Panc1 (cell line): ENCODE measurements at regions not wholly inside any gene's neighbourhood (a gene's known extent, or its start where the extent isn't known, plus 50 kb on each side); places are given as distances from the start of the nearest gene placed in this dataset.
A peak's percentile ranks its signal among the peaks of the same experiment; 100 is the strongest.

Source experiments
- ATAC-seq: fragments of 200-7000 bp; cut with Tn5 transposase; 2 replicates; pipeline ENCODE4 v1.9.1; 2020; ENCODE audit warnings: mild to moderate bottlenecking, moderate library complexity
- BruUV-seq: library from RNA; stranded (reverse); fragments of 400-500 nt; replicated peaks from 2 replicates; lab custom pipeline; 2021; lab: Mats Ljungman, UMichigan
- CTCF ChIA-PET: fragments of 300-600 bp; sonication (Branson Sonifier 250); formaldehyde crosslinking; loops from one replicate; lab custom pipeline; 2022; ENCODE audit warnings: antibody characterized with exemption; lab: Charles Lee
- POLR2A ChIA-PET: fragments of 300-600 bp; sonication (Branson Sonifier 250); formaldehyde crosslinking; loops from one replicate; lab custom pipeline; 2022; ENCODE audit warnings: antibody characterized with exemption; lab: Charles Lee
- DNase-seq: peaks from one replicate; pipeline ENCODE4 v3.0.0-alpha.2; 2010; ENCODE audit warnings: low read depth, low spot score
- H3K27ac ChIP-seq: 2 replicates; pipeline ENCODE4 v1.5.1; 2011; ENCODE audit warnings: mild to moderate bottlenecking, low read length, inconsistent platforms
- H3K27me3 ChIP-seq: fragments of 200-500 bp; sonication (Bioruptor generic); 2 replicates; pipeline ENCODE4 v1.6.0; 2014; ENCODE audit warnings: low read length, inconsistent platforms; ENCODE audit not compliant: control insufficient read depth, insufficient read depth
- H3K36me3 ChIP-seq: fragments of 200-500 bp; sonication (Bioruptor generic); 2 replicates; pipeline ENCODE4 v1.5.1; 2014; ENCODE audit warnings: inconsistent platforms, mild to moderate bottlenecking, low read length, moderate library complexity; ENCODE audit not compliant: control insufficient read depth, insufficient read depth
- H3K4me1 ChIP-seq: 2 replicates; pipeline ENCODE4 v1.5.1; 2011; ENCODE audit warnings: inconsistent platforms, mild to moderate bottlenecking, low read length, moderate library complexity; ENCODE audit not compliant: control insufficient read depth, insufficient read depth
- H3K4me3 ChIP-seq, 2 experiments: 2 replicates each; pipeline ENCODE4 v1.5.1; 2011 to 2012; ENCODE audit warnings: low read depth in 2 of 2, low read length in 2 of 2, mild to moderate bottlenecking in 2 of 2, inconsistent platforms in 1 of 2, moderate library complexity in 1 of 2
- H3K9me3 ChIP-seq: fragments of 200-500 bp; sonication (Bioruptor generic); 2 replicates; pipeline ENCODE4 v1.5.1; 2014; ENCODE audit warnings: low read depth, mild to moderate bottlenecking, inconsistent platforms, low read length, moderate library complexity; ENCODE audit not compliant: control insufficient read depth, insufficient read depth
- POLR2AphosphoS5 ChIP-seq: IDR thresholded peaks from 2 replicates; pipeline ENCODE4 v1.6.1; 2012; ENCODE audit warnings: mild to moderate bottlenecking, low read depth, low read length, moderate library complexity
- SIN3A ChIP-seq: IDR thresholded peaks from 2 replicates; pipeline ENCODE4 v1.6.1; 2012; ENCODE audit warnings: low read depth, mild to moderate bottlenecking, low read length, moderate library complexity, borderline replicate concordance; ENCODE audit not compliant: insufficient read depth
- TCF7L2 ChIP-seq: IDR thresholded peaks from 2 replicates; pipeline ENCODE4 v1.6.1; 2011; ENCODE audit warnings: mild to moderate bottlenecking, low read depth, low read length, inconsistent platforms
- in situ Hi-C: cut with HindIII; loops from 2 replicates; pipeline ENCODE4 v1.10.0; 2016; ENCODE audit warnings: low sequenced_read_pairs, low pct_unique_long_range_greater_than_20kb
- intact Hi-C: fragments of 100-400 bp; cut with micrococcal nuclease; formaldehyde crosslinking; loops from one replicate; pipeline ENCODE4 v1.10.0; 2022; ENCODE audit not compliant: unreplicated experiment
- TF ChIP-seq, protein P1 (sequence below): fragments of 450-650 bp; IDR thresholded peaks from 2 replicates; pipeline ENCODE4 v1.5.1; 2017; ENCODE audit warnings: mild to moderate bottlenecking
- TF ChIP-seq, protein P2 (sequence below), 2 experiments: IDR thresholded peaks; 2 replicates each; pipeline ENCODE4 v1.6.1; 2011 to 2012; ENCODE audit warnings: low read depth in 2 of 2, control low read depth in 1 of 2, low read length in 1 of 2, mild to moderate bottlenecking in 1 of 2, moderate library complexity in 1 of 2; ENCODE audit not compliant: insufficient read depth in 1 of 2

DNA sequence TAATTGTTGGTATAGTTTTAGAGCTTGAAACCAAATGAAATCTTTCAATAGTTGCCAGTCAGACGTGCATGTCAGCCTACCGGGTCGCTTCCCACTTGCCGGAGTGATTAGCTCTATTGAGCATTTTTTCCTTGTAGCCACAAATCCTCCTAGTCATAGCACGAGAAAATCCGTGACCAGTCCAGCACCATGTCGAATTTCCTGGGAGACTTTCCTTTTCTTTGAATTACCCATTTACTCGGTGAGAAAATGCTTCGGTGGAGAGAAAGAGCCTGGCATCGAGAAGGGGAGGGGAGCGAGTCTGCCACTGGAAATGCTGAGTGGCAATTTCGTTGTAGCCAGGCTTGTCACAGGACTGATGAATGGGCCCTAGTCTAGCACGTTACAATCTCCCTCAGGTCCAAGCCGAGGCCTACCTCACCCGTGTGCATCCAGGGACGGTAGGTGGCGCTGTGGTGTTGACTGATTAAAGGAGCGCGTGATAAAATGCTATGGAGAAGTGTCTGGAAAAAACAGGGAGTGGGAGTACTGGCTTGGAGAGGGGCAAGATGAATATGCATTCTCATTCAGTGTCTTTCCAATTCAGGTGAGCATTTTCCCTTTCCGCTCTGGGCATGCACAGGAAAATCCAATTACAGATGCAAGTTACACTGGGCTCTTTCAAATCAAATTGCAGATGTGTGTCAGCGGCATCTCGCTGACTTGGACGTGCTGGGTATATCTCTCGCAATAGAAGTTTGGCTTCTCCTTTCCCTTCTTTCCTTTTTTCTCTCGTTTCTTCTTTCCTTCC, 238.8 kb downstream of the EDEM1 start:
- in situ Hi-C loops: no loop called here
- no peak overlapping the region for H3K4me3 ChIP-seq

DNA sequence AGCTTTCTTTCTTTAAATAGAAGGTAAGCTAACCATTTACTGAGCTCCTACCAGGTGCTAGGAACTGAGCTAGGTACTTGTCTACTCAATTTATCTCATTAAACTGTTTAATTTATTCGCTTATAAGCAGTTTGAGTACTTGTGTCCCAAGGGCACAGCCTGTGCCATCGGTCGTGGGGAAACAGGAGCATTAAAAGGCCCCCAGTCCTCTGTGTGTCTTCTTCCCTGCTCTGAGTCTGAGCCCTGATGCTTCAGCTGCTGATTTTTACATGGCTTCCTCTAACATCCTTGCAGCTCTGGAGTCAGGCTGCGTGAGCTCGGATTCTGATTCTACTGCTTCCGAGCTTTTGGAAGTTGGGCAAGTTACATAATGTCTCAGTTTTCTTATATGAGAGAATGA, 239.5 kb downstream of the EDEM1 start:
- Histone ChIP-seq H3K4me1 (no peaks in the 10 kb centered on the region), H3K9me3 (no peaks in the 10 kb centered on the region), H3K27ac (no peak overlapping the region), H3K27me3 (no peaks in the 10 kb centered on the region), H3K36me3 (no peaks in the 10 kb centered on the region), H3K4me3 (no peak overlapping the region)
- CTCF ChIA-PET: interaction anchor here (0.7 kb wide), 1 partner anchor 384 kb away, joined by 4 read pairs; no protein-coding TSS in a partner anchor
- intact Hi-C loops (no loop called here), in situ Hi-C loops (no loop called here)
- POLR2A ChIA-PET: no interaction called here
- TF ChIP-seq, protein P1, sequence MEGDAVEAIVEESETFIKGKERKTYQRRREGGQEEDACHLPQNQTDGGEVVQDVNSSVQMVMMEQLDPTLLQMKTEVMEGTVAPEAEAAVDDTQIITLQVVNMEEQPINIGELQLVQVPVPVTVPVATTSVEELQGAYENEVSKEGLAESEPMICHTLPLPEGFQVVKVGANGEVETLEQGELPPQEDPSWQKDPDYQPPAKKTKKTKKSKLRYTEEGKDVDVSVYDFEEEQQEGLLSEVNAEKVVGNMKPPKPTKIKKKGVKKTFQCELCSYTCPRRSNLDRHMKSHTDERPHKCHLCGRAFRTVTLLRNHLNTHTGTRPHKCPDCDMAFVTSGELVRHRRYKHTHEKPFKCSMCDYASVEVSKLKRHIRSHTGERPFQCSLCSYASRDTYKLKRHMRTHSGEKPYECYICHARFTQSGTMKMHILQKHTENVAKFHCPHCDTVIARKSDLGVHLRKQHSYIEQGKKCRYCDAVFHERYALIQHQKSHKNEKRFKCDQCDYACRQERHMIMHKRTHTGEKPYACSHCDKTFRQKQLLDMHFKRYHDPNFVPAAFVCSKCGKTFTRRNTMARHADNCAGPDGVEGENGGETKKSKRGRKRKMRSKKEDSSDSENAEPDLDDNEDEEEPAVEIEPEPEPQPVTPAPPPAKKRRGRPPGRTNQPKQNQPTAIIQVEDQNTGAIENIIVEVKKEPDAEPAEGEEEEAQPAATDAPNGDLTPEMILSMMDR: no peak
- TF ChIP-seq POLR2AphosphoS5: no peak
- TF ChIP-seq SIN3A: no peak
- TF ChIP-seq TCF7L2: no peak
- TF ChIP-seq, protein P2, sequence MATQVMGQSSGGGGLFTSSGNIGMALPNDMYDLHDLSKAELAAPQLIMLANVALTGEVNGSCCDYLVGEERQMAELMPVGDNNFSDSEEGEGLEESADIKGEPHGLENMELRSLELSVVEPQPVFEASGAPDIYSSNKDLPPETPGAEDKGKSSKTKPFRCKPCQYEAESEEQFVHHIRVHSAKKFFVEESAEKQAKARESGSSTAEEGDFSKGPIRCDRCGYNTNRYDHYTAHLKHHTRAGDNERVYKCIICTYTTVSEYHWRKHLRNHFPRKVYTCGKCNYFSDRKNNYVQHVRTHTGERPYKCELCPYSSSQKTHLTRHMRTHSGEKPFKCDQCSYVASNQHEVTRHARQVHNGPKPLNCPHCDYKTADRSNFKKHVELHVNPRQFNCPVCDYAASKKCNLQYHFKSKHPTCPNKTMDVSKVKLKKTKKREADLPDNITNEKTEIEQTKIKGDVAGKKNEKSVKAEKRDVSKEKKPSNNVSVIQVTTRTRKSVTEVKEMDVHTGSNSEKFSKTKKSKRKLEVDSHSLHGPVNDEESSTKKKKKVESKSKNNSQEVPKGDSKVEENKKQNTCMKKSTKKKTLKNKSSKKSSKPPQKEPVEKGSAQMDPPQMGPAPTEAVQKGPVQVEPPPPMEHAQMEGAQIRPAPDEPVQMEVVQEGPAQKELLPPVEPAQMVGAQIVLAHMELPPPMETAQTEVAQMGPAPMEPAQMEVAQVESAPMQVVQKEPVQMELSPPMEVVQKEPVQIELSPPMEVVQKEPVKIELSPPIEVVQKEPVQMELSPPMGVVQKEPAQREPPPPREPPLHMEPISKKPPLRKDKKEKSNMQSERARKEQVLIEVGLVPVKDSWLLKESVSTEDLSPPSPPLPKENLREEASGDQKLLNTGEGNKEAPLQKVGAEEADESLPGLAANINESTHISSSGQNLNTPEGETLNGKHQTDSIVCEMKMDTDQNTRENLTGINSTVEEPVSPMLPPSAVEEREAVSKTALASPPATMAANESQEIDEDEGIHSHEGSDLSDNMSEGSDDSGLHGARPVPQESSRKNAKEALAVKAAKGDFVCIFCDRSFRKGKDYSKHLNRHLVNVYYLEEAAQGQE (IDR thresholded peaks at IDR 0.05; ENCODE audit: insufficient read depth in 1 of 2, low read depth in 2 of 2, low read length in 1 of 2): no peak
- DNase-seq: no peak
- no peak for ATAC-seq
- BruUV-seq: no TSS peak

More for the DNA sequence above, 238.8 kb downstream of the EDEM1 start:
- ChIA-PET POLR2A (no interaction called here), CTCF (no interaction called here)
- Histone ChIP-seq H3K36me3 (no peaks in the 10 kb centered on the region), H3K9me3 (no peaks in the 10 kb centered on the region), H3K27ac (no peak overlapping the region), H3K27me3 (no peaks in the 10 kb centered on the region), H3K4me1 (no peaks in the 10 kb centered on the region)
- BruUV-seq: no TSS peak
- peak; percentile 54 for DNase-seq
- intact Hi-C loops: no loop called here
- peak; percentile 99 for ATAC-seq
- TF ChIP-seq TCF7L2: no peak
- TF ChIP-seq, protein P2 (IDR thresholded peaks at IDR 0.05; ENCODE audit: insufficient read depth in 1 of 2, low read depth in 2 of 2, low read length in 1 of 2): no peak
- TF ChIP-seq, protein P1: peak; percentile 86
